Rectal smooth muscle tissue (tissue), 1 donor: ENCODE measurements at regions not wholly inside any gene's neighbourhood (a gene's known extent, or its start where the extent isn't known, plus 50 kb on each side); places are given as distances from the start of the nearest gene placed in this dataset.
"Not testable (repeated sequence)": the region's sequence is repeated elsewhere in the genome, so short reads cannot be mapped to it uniquely, and the experiment has no call there.

ENCODE experiments used
- H3K27ac ChIP-seq: one replicate; pipeline ENCODE4 v1.7.0; 2013; ENCODE audit warnings: low read depth, low read length, inconsistent platforms
- H3K27me3 ChIP-seq: one replicate; pipeline ENCODE4 v1.7.0; 2013; ENCODE audit warnings: low read length; ENCODE audit not compliant: control insufficient read depth, insufficient read depth
- H3K36me3 ChIP-seq: one replicate; pipeline ENCODE4 v1.7.0; 2013; ENCODE audit warnings: low read length; ENCODE audit not compliant: control insufficient read depth, insufficient read depth
- H3K4me1 ChIP-seq: one replicate; pipeline ENCODE4 v1.7.0; 2013; ENCODE audit warnings: low read length; ENCODE audit not compliant: control insufficient read depth, insufficient read depth
- H3K4me3 ChIP-seq: one replicate; pipeline ENCODE4 v1.7.0; 2013; ENCODE audit warnings: low read length
- H3K9ac ChIP-seq: one replicate; pipeline ENCODE4 v1.7.0; 2013; ENCODE audit warnings: low read length

DNA sequence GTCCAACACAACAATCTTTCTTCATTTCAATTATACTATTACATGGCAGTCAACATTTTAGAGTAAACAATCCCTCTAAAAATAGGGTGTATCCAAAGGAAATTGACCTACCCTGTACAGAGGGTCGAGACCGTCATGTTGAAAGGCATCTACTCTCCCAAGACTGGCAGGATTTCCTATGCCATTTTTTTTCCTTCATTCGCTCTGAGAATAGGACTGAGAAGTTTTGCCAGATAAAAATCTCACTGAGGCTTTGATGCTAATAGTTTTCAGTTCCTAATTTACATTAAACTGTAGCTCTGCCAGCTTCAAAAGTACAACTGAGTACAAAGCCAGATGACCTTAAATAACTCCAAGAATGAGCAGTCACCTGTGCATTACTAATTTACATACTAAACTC lies 84.5 kb upstream of the SEMA3C start:
- Histone ChIP-seq H3K36me3 (no peaks in the 10 kb centered on the region), H3K4me3 (no peak overlapping the region), H3K27me3 (no peaks in the 10 kb centered on the region), H3K9ac (no peak overlapping the region), H3K4me1 (no peaks in the 10 kb centered on the region), H3K27ac (no peak overlapping the region)

GRCh38 chr7:81002421-81002820 lies 83.6 kb upstream of the SEMA3C start:
- Histone ChIP-seq H3K27me3 (no peaks in the 10 kb centered on the region), H3K27ac (no peak overlapping the region), H3K4me3 (no peak overlapping the region), H3K4me1 (no peaks in the 10 kb centered on the region), H3K9ac (no peak overlapping the region), H3K36me3 (no peaks in the 10 kb centered on the region)

GRCh38 chr7:80999771-81000170 lies 80.9 kb upstream of the SEMA3C start:
- H3K36me3 ChIP-seq, result no peaks in the 10 kb centered on the region
- H3K27me3 ChIP-seq, result no peaks in the 10 kb centered on the region
- H3K27ac ChIP-seq, result no peak overlapping the region
- no peak overlapping the region for H3K9ac ChIP-seq
- no peak overlapping the region for H3K4me3 ChIP-seq
- no peaks in the 10 kb centered on the region for H3K4me1 ChIP-seq

DNA sequence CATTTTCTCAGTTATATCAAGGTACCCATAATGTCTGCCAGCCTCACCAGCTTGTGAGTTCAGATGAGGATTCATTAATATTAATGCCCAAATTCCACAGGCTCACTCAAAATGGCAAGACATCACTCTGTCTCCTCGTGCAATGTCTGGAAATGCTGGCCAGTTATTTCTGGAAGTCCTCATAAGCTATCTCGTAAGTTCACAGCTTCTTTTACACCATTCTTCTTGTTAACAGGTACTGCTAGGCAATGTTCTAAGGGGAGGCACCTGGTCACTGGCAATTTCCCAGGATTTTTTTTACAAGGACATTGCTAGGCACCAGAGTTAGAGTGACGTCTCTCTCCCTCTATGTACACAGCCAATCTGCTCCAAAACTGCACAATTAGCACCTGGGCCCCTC lies 80.2 kb upstream of the SEMA3C start:
- no peaks in the 10 kb centered on the region for H3K27me3 ChIP-seq
- H3K36me3 ChIP-seq, result no peaks in the 10 kb centered on the region
- no peaks in the 10 kb centered on the region for H3K4me1 ChIP-seq
- no peak overlapping the region for H3K9ac ChIP-seq
- no peak overlapping the region for H3K4me3 ChIP-seq
- H3K27ac ChIP-seq, result no peak overlapping the region

DNA sequence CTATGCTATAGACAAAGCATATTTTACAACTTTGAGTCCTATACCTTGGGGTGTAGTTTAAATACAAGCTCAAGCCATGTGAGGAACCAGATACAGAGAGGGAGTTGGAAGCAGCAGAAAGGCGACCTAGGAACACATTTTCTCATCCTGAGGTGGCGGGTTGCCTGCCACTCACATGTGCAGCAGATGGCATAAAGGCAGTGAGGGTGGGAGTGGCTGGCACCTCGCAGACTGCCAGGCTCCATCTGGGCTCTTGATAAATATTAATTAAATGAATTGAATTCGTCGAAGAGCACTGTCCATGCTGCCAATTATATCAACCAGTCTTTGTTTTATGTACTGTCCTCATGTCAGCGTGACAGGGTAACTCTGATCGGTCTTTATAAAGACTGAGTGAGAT lies 79.0 kb upstream of the SEMA3C start:
- no peak overlapping the region for H3K9ac ChIP-seq
- H3K4me1 ChIP-seq, result no peaks in the 10 kb centered on the region
- H3K27me3 ChIP-seq, result no peaks in the 10 kb centered on the region
- H3K36me3 ChIP-seq, result no peaks in the 10 kb centered on the region
- H3K27ac ChIP-seq, result no peak overlapping the region
- H3K4me3 ChIP-seq, result no peak overlapping the region

- H3K4me1 ChIP-seq, H3K4me3 ChIP-seq: not testable (repeated sequence)
Observed at GRCh38 chr7:80996236-80996635, 77.4 kb upstream of the SEMA3C start.

DNA sequence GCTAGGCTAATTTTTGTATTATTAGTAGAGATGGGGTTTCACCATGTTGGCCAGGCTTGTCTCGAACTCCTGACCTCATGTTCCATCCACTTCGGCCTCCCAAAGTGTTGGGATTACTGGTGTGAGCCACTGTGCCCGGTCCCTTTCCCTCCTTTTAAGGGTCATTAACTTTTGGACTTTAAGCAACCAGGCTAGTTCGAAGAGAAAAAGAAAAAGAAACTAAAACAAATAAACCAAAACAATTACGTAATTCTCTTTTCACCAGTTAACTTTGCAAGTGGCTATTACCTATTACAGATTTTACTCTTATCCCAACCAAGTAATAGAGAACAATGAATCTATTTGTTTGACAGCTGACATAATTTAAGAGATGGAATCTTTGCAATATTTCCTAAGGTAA lies 72.8 kb upstream of the SEMA3C start:
- Histone ChIP-seq H3K36me3 (no peaks in the 10 kb centered on the region), H3K4me1 (no peaks in the 10 kb centered on the region), H3K27ac (no peak overlapping the region), H3K4me3 (no peak overlapping the region), H3K27me3 (no peaks in the 10 kb centered on the region), H3K9ac (no peak overlapping the region)

More at GRCh38 chr7:80996236-80996635, 77.4 kb upstream of the SEMA3C start:
- not testable (repeated sequence) for H3K36me3 ChIP-seq, H3K9ac ChIP-seq, H3K27me3 ChIP-seq, H3K27ac ChIP-seq

- Histone ChIP-seq H3K4me1 (peaks cover 4% of the 10 kb centered on the region), H3K4me3 (no peak overlapping the region), H3K9ac (no peak overlapping the region), H3K27me3 (no peaks in the 10 kb centered on the region), H3K27ac (peak overlapping the region; percentile 51), H3K36me3 (no peaks in the 10 kb centered on the region)
Observed at GRCh38 chr7:80984619-80985018, 65.8 kb upstream of the SEMA3C start.

- no peak overlapping the region for H3K9ac ChIP-seq
- H3K4me1 ChIP-seq, result peaks cover 4% of the 10 kb centered on the region
- no peaks in the 10 kb centered on the region for H3K27me3 ChIP-seq
- no peak overlapping the region for H3K27ac ChIP-seq
- no peaks in the 10 kb centered on the region for H3K36me3 ChIP-seq
- no peak overlapping the region for H3K4me3 ChIP-seq
Observed at GRCh38 chr7:80981405-80981804, 62.6 kb upstream of the SEMA3C start.

DNA sequence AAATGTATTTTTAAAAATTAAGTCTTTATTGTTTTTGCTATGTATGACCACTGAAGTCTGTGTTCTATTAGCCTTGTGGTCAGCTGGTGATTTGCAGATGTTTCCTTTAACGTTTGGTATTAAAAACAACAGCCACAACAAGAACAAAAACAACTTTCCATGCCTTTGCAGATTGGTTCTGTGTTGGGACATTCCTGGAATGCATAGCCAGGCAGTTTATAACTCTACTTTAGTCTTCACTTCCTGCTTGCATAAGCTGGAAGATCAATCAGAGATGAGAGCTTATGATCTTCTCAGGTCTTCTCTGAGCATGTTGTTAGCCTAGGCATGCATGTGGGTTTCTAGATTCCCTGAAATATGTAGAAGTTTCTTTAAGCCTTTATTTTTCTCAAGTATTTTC lies 58.9 kb upstream of the SEMA3C start:
- no peak overlapping the region for H3K9ac ChIP-seq
- H3K36me3 ChIP-seq, result no peaks in the 10 kb centered on the region
- no peaks in the 10 kb centered on the region for H3K4me1 ChIP-seq
- no peaks in the 10 kb centered on the region for H3K27me3 ChIP-seq
- no peak overlapping the region for H3K4me3 ChIP-seq
- no peak overlapping the region for H3K27ac ChIP-seq

DNA sequence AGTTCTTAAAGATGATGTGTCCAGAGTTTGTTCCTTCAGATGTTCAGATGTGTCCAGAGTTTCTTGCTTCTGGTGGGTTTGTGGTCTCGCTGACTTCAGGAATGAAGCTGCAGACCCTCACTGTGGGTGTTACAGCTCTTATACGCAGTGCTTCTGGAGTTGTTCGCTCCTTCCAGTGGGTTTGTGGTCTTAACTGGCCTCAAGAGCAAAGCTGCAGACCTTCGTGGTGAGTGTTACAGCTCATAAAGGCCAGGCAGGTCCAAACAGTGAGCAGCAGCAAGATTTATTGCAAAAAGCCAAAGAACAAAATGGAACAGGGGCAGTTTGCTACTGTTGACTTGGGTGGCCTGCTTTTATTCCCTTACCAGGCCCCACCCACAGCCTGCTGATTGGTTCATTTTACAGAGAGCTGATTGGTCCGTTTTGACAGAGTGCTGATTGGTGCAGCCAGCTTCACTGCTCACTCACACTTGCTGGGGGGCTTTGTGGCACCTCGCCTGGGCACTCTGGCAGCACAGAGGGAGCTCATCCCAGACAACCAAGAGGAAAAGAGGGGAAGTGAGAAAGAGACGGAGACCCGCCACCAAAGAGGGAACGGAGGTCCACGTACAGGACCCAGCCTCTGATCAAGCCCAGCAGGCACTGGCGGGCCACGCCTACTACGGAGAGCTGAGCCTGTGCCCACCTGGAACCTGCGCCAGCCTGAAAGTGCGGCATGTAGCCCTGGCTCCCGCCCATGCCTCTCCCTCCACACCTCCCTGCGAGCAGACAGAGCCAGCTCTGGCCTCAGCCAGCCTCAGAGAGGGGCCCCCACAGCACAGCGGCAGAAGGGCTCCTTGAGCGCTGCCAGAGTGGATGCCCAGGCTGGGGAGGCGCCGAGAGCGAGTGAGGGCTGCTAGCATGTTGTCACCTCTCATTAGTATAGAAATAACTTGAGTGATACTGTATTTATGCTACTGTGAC lies 55.8 kb upstream of the SEMA3C start:
- Histone ChIP-seq H3K4me3 (no peak overlapping the region), H3K36me3 (no peaks in the 10 kb centered on the region), H3K27me3 (no peaks in the 10 kb centered on the region)

GRCh38 chr7:80971225-80971624 lies 52.4 kb upstream of the SEMA3C start:
- Histone ChIP-seq H3K4me1 (peaks cover 2% of the 10 kb centered on the region), H3K9ac (no peak overlapping the region), H3K4me3 (no peak overlapping the region), H3K27me3 (no peaks in the 10 kb centered on the region), H3K36me3 (no peaks in the 10 kb centered on the region), H3K27ac (no peak overlapping the region)

More for the DNA sequence above, 55.8 kb upstream of the SEMA3C start:
- Histone ChIP-seq H3K9ac (no peak overlapping the region), H3K27ac (no peak overlapping the region), H3K4me1 (peaks cover 2% of the 10 kb centered on the region)
